HG03060 (cell line): ENCODE measurements at regions not wholly inside any gene's neighbourhood (a gene's known extent, or its start where the extent isn't known, plus 50 kb on each side); places are given as distances from the start of the nearest gene placed in this dataset.

ENCODE experiments used
- ATAC-seq: cut with Tn5 transposase; IDR thresholded peaks from one replicate; pipeline ENCODE4 v1.9.1; 2021; ENCODE audit warnings: low read depth, moderate number of reproducible peaks; ENCODE audit not compliant: unreplicated experiment

- no peak for ATAC-seq
These were observed 238.7 kb upstream of the CIBAR2 start for GRCh38 chr16:85350973-85351372.

GRCh38 chr16:85353013-85353412 lies 240.7 kb upstream of the CIBAR2 start:
- ATAC-seq, result no peak

DNA sequence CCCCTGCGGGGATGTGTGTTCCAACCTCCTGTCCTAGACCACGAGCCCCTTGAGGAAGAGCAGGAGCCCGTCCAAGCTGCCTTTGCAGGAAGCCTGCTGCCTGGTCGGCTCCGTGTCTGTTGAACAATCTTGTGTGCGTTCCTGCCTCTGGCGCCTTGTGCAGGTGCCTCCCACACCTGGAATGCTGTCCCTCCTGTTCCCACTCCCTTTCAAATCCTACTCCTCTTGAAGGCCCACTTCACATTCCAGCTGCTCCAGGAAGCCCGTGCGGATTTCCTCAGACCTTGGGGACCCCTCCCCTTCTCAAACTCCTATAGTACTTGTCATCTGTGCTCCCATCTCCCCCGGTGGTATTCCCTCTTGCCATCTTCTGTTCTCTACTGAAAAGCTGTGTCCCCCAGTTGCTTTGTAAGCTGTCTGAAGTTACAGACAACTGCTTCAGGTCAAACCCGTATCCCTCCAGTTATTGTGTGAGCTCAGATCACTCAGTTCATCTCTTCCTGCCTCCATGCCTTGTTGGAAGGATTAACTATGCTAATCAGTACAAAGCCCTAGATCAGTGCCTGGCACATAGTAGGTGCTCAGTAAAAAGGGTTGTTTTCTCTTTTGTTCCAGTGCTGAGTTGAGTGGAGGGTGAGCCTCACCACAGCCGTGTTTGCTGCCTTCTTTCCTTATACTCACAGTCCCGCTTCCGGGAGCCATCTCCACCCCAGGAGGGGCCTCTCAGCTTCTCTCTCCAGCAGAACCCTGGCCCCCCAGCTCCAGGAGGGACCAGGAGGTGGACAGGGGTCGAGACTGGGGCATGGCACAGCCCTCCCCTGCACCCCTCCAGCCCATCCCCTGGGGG lies 241.8 kb upstream of the CIBAR2 start:
- no peak for ATAC-seq

DNA sequence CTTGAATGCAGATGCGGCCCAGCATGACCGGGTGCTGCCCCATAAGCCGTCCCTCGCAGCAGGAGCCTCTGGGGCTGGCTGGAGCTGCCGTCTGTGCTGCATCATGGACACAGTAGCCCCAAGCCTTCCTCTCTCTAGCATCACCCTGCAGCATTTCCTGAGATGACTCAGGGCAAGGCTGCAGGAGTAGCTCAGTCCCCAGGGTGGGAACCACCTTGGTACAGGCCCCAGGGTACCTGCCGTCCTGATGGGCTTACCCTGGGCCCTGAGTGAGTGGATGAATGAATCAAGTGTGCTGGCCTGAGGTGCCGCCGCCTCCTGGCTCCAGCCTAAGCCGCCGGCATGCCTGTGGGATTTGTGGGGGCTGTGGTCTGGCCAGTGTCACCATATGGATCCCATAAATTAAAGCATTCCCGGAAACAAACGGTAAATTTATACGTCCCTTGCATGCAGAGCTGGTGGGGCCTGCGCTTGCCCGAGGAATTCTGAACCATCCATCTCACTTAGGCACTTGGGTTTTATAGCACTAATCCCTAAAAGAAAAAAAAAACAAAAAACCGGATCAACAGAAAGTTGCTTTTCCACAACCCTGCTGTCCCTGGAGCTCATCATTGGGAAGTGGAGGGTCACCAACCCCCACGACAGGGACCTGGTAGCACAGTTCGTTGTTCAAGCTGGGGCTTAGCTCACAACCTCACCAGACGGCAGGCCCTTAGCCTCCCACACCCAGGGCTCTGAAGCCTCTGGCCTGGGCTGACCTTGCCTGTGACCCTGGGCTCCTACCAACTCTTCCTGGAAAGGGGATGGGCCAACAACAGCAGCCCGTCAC lies 242.6 kb upstream of the CIBAR2 start:
- ATAC-seq, result no peak

DNA sequence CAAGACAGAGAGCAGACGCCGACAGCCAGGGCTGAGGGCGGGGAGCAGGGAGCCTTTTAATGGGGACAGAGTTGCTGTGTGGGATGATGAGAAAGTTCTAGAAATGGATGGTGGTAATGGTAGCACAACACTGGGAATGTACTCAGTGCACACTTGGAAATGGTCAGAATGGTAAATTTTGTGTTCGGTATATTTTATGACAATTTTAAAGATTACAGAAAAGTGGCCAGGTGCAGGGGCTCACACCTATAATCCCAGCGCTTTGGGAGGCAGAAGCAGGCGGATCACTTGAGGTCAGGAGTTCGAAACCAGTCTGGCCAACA lies 243.2 kb upstream of the CIBAR2 start:
- ATAC-seq, result no peak

DNA sequence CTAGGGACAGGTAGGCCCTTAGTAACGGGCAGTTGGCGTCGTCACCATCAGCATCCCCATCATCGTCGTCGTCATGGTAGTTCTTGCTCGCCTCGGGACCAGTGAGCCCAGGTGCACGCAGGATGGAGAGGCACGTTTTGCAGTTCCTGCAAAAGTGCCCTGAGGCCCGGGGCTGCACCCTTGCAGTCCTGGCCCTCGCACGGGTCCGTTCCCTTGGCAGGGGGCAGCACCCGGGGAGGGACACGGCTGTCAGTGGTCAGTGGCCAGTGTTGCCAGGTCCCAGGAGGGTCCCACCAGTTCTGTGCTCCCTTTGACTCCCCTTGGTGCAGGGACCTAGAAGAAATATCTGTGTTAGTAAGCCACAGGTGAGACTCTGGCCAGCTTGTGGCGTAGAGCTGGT lies 243.9 kb upstream of the CIBAR2 start:
- no peak for ATAC-seq

- ATAC-seq, result no peak
These were observed 245.1 kb upstream of the CIBAR2 start for GRCh38 chr16:85357323-85357722.

DNA sequence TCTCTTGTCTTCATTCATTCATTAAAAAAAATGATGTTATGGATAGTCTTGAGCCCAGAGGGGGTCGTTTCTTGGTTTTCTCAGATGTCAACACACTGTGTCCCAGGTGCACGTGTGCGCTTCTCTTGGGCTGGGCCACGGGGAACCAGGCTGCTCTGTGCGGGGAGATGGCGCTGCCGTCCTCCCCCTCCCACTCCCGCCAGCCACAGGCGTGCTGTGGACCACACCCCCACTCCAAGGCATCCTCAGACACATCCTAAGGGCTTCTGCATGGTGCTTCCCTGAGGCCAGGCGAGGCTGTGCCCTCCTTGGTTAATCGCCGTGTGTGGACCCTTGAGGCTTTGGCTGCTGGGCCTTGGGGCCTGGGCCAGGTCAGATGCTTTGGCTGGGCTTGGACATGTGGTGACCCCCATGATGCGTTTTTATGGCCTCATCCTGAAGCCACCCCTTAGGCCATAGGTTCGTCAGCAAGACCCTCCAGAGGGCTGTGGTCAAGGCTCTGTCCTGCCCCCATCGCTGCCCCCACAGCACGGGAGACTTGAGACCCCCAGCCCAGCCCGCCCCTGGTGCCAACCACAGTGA lies 245.7 kb upstream of the CIBAR2 start:
- no peak for ATAC-seq

- ATAC-seq, result no peak
These were observed 246.5 kb upstream of the CIBAR2 start for GRCh38 chr16:85358704-85359146.

DNA sequence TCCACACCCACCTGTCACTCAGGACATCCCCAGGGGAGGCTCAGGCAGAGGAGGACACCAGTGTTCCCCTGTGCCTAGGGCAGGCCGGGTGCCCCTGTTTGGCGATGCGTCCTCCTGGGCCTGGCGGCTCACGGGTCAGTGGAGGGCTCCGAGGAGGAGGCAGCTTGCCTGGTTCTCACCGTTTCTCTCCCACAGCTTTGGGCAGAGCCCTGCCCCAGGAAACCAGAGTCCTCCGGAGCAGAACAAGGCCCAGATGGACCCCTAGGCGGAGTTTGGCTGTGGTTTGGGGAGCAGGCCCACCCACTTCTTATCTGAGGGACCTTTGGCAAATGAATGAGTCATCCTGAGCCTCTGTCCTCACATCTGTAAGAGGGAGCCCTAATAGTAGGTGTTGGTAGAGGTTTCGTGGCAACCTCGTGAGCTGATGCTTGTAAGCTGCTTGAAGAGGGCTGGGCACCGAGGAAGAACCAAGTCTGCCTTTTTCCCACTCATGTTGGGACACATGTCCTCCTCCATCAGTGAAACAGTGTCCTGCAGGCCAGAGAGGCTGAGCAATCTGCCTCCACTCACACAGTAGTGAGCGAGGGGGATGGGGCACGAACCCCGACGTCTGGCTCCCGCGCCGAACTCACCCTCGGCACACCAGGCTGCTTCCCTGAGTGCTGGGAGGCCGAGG lies 247.0 kb upstream of the CIBAR2 start:
- no peak for ATAC-seq

DNA sequence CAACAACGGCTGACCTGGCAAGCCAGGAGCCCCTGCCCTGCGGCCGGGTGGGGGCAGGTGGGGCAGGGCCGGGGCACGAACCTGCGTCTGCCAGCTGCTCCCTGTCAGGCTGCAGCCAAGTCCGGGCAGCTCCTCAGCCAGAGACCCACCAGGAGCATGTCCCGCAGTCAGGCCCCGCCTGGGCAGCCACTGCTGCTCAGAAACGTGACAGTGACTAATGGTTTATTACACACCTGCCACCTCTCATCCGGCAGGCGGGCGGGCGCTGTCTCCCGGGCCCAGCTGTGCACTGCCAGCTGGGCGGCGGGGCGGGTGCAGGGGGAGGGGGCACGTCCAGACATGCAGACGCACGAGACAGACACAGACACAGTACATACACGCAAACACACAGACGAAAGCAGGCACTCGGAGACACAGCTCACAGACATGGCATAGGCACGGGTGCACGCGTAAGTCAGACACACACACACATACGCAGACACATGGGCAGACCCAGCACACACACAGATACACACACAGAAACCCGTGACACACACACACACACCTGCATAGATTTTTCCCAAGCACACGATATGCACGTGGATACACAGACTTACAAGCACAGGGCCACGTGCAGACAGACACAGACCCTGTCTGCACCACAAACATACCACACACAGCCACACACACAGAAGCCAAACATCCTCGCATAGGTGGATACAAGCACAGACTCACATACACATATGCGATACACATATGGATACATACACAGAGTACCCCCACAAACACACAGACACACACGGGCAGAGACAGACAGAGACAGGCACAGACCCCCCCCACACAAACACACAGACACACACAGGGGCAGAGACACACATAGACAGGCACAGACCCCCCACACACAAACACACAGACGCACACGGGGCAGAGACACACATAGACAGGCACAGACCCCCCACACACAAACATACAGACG lies 248.3 kb upstream of the CIBAR2 start:
- ATAC-seq, result no peak

DNA sequence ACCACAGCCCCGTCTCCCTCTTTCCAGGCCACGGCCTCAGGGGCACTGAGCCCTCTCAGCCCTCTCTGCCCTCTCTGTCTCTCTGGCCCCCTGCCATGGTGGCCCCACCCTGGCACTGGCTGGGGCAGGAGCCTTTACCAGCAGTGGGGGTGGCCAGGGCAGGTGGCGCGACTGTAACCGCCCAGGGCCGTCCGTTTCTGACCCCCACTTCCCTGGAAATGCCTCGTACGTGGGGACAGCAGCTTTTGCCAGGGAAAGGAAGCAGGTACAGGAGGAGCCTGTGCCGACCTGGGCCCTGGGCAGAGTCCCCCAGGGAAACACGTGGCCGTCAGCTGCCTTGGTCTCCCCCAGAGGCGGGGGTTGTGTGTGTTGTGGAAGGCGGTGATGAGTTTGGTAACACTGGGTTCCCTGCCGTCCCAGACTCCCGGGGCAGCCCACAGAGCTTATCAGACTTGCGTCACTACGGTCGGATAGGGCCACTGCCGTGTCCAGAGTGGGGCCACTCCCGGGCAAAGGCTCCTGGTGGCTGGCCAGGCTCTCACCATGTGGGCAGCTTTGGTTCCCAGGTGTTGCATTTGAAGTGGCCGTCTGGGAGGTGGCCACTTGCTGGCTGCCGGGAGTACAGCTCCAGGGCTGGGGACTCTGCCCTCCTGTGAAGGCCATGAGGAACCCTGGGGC lies 249.3 kb upstream of the CIBAR2 start:
- no peak for ATAC-seq

DNA sequence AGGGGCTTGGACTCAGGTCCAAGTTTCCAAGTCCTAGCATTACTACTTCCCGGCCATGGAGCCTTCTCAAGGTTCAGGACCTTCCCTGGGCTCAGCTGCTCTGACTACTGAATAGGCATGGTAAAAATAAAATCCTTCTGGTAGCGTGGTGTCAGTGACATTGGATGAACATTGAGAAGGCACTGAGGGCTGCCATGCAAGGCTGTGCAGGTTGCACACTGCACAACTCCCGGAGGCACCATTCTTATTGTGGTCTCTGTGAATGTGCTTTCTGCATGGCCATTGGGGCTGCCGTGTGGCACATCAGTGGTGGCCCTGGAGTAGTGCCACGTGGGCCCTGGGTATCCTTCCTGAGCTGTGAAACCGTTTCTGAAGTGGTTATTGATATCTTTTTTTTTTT lies 250.2 kb upstream of the CIBAR2 start:
- no peak for ATAC-seq

DNA sequence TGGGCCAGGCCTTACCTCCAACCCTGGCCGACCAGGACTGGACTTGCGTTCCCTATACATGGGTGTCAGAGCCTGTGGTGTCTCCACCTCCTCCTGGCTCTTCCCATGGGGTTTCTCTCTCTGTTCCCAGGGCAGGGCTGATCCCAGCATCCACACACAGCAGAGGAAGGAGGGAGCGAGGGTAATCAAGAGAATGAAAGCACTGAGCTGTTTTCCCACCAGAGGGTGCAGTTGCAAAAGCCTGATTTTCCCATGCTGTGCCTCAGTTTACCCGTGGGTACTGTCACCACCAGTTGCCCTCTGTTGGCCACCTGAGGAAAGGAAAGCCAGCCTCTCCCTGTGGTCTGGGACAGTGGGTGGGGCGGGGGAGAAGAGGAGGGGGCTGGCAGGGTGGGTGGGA lies 249.7 kb upstream of the GSE1 start:
- ATAC-seq, result no peak

DNA sequence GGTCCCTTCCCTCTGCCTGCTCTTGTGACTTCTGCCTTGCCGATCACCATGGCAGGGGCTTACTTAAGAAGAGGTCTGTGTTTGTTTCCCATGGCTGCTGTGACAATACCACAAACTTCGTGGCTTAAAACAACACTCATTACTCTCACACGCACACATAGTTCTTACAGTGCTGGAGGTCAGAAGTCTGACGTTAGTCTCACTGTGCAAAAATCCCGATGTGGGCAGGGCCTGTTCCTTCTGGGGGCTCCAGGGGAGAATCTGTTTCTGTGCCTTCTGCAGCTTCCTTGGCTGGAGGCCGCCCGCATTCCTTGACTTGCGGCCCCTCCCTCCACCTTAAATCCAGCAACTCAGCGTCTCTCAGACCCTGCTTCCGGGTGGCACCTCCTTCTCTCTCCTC lies 249.2 kb upstream of the GSE1 start:
- ATAC-seq, result no peak

- ATAC-seq, result no peak
These were observed 248.6 kb upstream of the GSE1 start for GRCh38 chr16:85364323-85365040.

DNA sequence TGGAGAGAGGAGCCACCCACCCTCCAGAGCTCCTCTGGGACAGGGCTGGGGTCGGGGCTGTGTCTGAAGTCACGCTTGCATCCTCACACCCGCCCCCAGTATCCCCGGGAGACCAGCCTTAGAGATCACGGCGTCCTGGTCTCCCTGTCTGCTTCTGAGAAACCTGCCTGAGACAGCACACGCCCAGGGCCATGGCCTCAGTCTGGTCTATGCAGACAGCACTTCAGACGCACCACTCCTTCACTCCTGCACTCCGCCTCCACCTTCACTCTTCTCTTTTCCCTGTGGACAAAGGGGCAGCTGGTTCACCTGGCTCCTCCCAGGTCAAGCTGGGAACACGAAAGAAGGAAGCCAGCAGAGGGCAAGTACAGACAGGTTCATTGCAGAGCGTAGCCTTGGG lies 248.0 kb upstream of the GSE1 start:
- ATAC-seq, result no peak

DNA sequence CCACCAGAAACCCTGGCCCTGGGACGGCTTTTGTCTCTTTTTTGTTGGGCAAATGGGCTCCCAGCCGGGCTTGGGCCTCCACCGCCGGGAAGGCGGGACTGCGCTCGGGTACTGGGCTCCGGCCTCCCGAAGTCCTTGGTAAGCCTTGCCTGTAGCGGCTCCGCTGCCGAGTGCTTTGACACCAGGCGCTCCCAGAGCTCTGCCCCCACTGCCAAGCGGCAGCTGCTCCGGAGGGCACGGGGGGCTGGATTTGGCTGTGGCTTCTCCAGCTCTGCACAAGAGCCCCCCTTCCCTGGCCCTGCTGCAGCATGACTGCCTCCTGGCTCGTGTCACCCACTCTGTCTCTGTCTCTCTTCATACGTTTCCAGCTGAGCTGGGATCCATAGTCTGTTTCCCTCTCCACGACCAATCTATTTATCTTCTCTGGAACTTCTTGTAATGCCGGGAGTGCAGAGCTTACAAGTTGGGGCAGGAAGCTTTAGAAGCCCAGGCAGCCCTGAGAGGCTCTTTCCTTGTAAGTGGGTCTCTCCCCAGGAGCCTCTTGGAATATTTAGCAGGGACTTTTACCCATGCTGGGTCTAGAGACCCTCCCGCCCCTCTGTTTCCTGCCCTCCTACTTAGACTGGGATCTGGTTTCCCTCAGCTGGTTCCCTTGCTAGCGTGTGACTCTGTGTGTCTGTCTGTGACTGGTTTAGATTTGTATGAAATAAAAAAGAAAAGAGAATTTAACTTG lies 246.9 kb upstream of the GSE1 start:
- ATAC-seq, result no peak
